KMS-11 (cell line): ENCODE measurements at regions not wholly inside any gene's neighbourhood (a gene's known extent, or its start where the extent isn't known, plus 50 kb on each side); places are given as distances from the start of the nearest gene placed in this dataset.

ENCODE experiments used
- H2AFZ ChIP-seq: fragments of 200-600 bp; sonication (generic); 2 replicates; pipeline ENCODE4 v1.6.1; 2016; ENCODE audit warnings: antibody characterized with exemption, mixed run types, low read depth
- H3K27ac ChIP-seq: fragments of 200-600 bp; sonication (generic); 2 replicates; pipeline ENCODE4 v1.6.1; 2016; ENCODE audit warnings: mild to moderate bottlenecking, mixed run types
- H3K27me3 ChIP-seq: fragments of 200-600 bp; sonication (generic); 2 replicates; pipeline ENCODE4 v1.6.1; 2017; ENCODE audit warnings: mild to moderate bottlenecking, low read depth, mixed run types, moderate library complexity; ENCODE audit not compliant: insufficient read depth
- H3K36me3 ChIP-seq: fragments of 200-600 bp; sonication (generic); 2 replicates; pipeline ENCODE4 v1.6.1; 2017; ENCODE audit warnings: mild to moderate bottlenecking, mixed run types; ENCODE audit not compliant: insufficient read depth
- H3K4me1 ChIP-seq: fragments of 200-600 bp; sonication (generic); 2 replicates; pipeline ENCODE4 v1.6.1; 2016; ENCODE audit warnings: mild to moderate bottlenecking, low read depth, mixed run types; ENCODE audit not compliant: poor library complexity, severe bottlenecking
- H3K4me2 ChIP-seq: fragments of 200-600 bp; sonication (generic); 2 replicates; pipeline ENCODE4 v1.7.0; 2016; ENCODE audit warnings: mild to moderate bottlenecking, mixed run types
- H3K4me3 ChIP-seq: fragments of 200-600 bp; sonication (generic); IDR thresholded peaks from 2 replicates; pipeline ENCODE4 v1.6.1; 2017; ENCODE audit warnings: low read depth, low read length, mixed read lengths; ENCODE audit not compliant: insufficient read depth
- H3K79me2 ChIP-seq: fragments of 200-600 bp; sonication (generic); 2 replicates; pipeline ENCODE4 v1.6.1; 2016; ENCODE audit warnings: low read depth, mixed run types; ENCODE audit not compliant: insufficient read depth
- H3K9ac ChIP-seq: fragments of 200-600 bp; sonication (generic); 2 replicates; pipeline ENCODE4 v1.6.1; 2016; ENCODE audit warnings: mild to moderate bottlenecking, mixed run types
- H4K20me1 ChIP-seq: fragments of 200-600 bp; sonication (generic); 2 replicates; pipeline ENCODE4 v1.6.1; 2016; ENCODE audit warnings: mild to moderate bottlenecking, mixed run types; ENCODE audit not compliant: insufficient read depth
- TF ChIP-seq, protein P1 (sequence below): fragments of 200-600 bp; sonication (generic); conservative IDR thresholded peaks from 2 replicates; pipeline ENCODE4 v1.6.1; 2017; ENCODE audit warnings: low read depth, mild to moderate bottlenecking, antibody characterized with exemption, low read length, moderate library complexity, mixed read lengths

DNA sequence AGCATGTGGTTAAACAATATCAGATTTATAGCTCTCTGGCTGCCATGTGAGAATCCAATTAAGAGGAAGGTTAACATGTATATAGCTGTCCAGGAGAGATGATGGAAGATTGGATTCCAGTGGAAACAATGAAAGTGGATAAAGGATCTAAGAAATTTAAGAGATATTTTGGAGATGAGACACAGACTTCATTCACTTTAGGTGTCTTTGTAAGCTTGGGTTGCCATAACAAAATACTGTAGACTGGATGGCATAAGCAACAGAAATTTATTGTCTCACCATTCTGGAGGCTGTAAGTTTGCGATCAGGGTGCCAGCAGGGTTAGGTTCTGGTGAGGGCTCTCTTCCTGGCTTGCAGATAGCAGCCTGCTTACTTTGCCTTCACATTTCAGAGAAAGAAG, 155.9 kb upstream of the MYOCD start:
- Histone ChIP-seq H2AFZ (no peak overlapping the region), H3K27ac (no peak overlapping the region), H3K79me2 (no peaks in the 10 kb centered on the region), H3K4me2 (no peak overlapping the region), H3K9ac (no peak overlapping the region), H3K27me3 (no peaks in the 10 kb centered on the region), H3K4me1 (no peaks in the 10 kb centered on the region), H4K20me1 (no peaks in the 10 kb centered on the region), H3K4me3 (no peak overlapping the region), H3K36me3 (no peaks in the 10 kb centered on the region)
- TF ChIP-seq, protein P1, sequence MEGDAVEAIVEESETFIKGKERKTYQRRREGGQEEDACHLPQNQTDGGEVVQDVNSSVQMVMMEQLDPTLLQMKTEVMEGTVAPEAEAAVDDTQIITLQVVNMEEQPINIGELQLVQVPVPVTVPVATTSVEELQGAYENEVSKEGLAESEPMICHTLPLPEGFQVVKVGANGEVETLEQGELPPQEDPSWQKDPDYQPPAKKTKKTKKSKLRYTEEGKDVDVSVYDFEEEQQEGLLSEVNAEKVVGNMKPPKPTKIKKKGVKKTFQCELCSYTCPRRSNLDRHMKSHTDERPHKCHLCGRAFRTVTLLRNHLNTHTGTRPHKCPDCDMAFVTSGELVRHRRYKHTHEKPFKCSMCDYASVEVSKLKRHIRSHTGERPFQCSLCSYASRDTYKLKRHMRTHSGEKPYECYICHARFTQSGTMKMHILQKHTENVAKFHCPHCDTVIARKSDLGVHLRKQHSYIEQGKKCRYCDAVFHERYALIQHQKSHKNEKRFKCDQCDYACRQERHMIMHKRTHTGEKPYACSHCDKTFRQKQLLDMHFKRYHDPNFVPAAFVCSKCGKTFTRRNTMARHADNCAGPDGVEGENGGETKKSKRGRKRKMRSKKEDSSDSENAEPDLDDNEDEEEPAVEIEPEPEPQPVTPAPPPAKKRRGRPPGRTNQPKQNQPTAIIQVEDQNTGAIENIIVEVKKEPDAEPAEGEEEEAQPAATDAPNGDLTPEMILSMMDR = no peak

DNA sequence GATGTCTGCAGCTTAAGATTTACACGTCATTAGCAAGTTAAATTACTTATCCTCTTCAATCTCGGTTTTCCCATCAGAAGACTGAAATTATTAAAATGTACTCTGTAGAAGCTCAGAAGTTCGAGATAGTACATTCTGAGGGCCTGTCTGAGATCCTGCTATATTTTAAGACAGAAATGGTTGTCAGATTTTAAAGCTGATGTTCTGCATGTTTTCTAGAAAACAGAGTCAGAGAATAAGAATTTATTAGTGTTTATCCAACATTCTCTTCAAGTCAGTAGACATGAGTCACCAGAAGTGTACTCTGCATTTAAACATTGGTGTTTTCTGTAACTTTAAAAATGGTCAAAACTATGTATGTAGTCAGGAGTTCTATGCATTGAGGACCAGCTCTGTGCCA, 155.2 kb upstream of the MYOCD start:
- no peaks in the 10 kb centered on the region for H3K36me3 ChIP-seq
- no peaks in the 10 kb centered on the region for H3K27me3 ChIP-seq
- no peaks in the 10 kb centered on the region for H3K79me2 ChIP-seq
- no peak overlapping the region for H3K9ac ChIP-seq
- no peak overlapping the region for H3K27ac ChIP-seq
- no peaks in the 10 kb centered on the region for H4K20me1 ChIP-seq
- TF ChIP-seq, protein P1 = no peak
- H3K4me3 ChIP-seq = no peak overlapping the region
- H2AFZ ChIP-seq = no peak overlapping the region
- H3K4me1 ChIP-seq = no peaks in the 10 kb centered on the region
- H3K4me2 ChIP-seq = no peak overlapping the region

DNA sequence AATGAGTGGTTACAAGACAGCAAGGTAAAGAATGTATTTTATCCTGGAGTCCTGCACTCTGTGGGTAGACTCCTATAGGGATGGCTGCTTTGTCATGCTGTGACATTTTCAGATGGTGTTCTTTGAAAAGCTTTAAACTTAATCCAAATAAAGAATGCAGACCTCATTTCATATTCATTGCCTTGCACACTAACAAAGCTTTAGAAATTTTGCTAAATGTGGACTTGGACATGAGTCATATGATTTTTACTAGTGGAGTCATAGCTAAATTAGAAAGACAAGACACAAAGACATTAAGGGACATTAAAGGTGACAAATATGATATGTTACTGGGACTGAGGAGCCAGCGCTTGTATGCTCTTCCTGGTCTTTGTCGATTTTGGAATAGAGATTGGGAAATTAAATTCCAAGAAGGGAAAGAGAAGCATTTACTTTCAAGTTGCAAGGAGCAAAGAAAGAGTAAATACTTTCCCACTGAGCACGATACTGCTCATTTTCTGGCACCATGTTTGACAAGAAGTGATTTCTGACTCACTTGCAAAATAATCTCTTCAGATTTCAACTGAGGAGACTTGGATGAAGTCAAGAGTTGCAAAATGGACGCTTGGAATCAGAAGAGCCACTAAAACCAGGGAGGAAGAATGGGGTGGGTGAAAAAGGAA, 152.9 kb upstream of the MYOCD start:
- Histone ChIP-seq H2AFZ (no peak overlapping the region), H3K27me3 (no peaks in the 10 kb centered on the region), H3K27ac (no peak overlapping the region), H3K36me3 (no peaks in the 10 kb centered on the region), H3K79me2 (no peaks in the 10 kb centered on the region), H4K20me1 (no peaks in the 10 kb centered on the region), H3K4me3 (no peak overlapping the region), H3K9ac (no peak overlapping the region), H3K4me1 (no peaks in the 10 kb centered on the region), H3K4me2 (no peak overlapping the region)
- TF ChIP-seq, protein P1 = no peak

- H3K27ac ChIP-seq = no peak overlapping the region
- H4K20me1 ChIP-seq = no peaks in the 10 kb centered on the region
- no peak overlapping the region for H3K9ac ChIP-seq
- no peak overlapping the region for H3K4me2 ChIP-seq
- H3K4me1 ChIP-seq = no peaks in the 10 kb centered on the region
- no peak overlapping the region for H3K4me3 ChIP-seq
- TF ChIP-seq, protein P1 = no peak
- no peak overlapping the region for H2AFZ ChIP-seq
- no peaks in the 10 kb centered on the region for H3K79me2 ChIP-seq
- no peaks in the 10 kb centered on the region for H3K36me3 ChIP-seq
- H3K27me3 ChIP-seq = no peaks in the 10 kb centered on the region
These were observed 151.1 kb upstream of the MYOCD start for GRCh38 chr17:12514596-12514995.
